ENCODE measurements at regions not wholly inside any gene's neighbourhood (a gene's known extent, or its start where the extent isn't known, plus 50 kb on each side); places are given as distances from the start of the nearest gene placed in this dataset.
"Not testable (repeated sequence)": the region's sequence is repeated elsewhere in the genome, so short reads cannot be mapped to it uniquely, and the experiment has no call there.

- no peak for DNase-seq (ENCODE audit: low read depth, low spot score)
These were observed 70.0 kb downstream of the KCTD15 start for GRCh38 chr19:33866696-33867095.

- DNase-seq (ENCODE audit: low read depth, low spot score) = peak; percentile 32
These were observed 71.5 kb downstream of the KCTD15 start for GRCh38 chr19:33868076-33868735.

DNA sequence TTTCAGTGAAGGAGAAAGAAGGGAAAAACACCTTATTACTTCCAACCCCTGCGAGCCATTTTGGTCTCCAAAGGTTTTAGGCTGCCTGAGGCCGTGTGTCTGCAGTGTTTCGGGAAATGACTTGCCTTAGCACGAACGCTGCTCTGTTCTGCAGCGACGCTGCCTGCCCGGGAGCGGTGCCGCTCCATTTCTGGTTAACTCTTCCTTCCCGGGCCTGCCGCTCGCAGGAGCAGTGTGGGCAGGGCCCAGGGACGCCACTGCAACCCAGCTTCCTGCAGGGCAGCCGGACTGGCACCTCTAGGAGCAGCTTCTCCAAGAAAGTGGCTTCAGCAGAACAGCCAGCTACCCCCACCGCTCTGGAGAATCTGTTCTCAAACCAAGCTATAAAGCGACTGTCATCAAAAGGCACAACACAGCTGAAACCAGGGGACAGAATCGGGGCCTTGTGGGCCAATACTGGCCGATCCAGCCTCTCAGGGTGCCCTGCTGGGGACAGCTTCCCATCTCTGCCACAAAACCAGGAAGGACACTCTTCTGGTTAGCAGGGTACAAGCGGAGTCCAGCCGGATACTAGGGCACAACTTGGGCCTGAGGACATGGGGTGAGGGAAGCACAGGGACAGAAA lies 72.2 kb downstream of the KCTD15 start:
- DNase-seq (ENCODE audit: low read depth, low spot score) = peak; percentile 54

DNA sequence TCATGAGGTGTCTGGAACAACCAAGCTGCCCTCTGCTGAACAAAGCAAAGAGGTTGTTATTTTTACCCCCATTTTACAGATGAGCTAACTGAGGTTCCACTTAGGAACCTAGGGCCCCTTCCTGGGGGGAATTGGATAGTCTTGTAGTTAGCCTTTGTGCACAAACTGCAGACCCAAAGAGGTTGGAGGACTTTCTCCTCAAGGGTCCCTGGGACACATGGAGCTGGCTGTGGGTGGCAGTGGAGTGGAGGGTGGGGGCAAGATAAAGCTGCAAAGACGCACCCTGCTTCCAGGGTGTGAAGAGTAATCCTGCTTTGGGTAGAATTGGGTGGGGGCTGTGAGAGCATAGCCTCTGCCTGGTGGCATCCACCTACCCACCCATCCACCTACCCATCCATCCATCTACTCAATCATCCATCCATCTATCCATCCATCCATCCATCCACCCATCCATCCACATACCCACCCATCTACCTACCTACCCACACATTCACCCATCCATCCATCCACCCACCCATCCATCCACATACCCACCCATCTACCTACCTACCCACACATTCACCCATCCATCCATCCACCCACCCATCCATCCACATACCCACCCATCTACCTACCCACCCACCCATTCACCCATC lies 73.7 kb downstream of the KCTD15 start:
- DNase-seq (ENCODE audit: low read depth, low spot score) = not testable (repeated sequence)

GRCh38 chr19:33871605-33872004 lies 74.9 kb downstream of the KCTD15 start:
- DNase-seq (ENCODE audit: low read depth, low spot score) = no peak

GRCh38 chr19:33872445-33873320 lies 76.0 kb downstream of the KCTD15 start:
- no peak for DNase-seq (ENCODE audit: low read depth, low spot score)

GRCh38 chr19:33875071-33875470 lies 78.4 kb downstream of the KCTD15 start:
- no peak for DNase-seq (ENCODE audit: low read depth, low spot score)

DNA sequence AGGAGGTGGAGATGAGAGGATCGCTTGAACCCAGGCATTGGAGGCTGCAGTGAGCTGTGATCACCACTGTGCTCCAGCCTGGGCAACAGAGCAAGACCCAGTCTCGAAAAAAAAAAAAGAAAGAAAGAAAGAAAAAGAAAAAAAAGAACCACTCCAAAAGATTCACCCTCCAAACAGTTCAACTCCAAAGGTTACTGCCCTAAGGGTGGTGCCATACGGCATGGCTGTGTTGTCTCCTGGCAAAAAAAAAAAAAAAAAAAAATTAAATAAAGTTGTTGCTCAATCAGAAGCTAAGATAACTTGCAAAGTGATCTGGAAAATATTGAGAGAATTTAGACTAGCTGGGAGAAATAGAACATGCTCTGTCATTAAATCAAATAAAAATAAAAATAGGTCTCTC lies 79.5 kb downstream of the KCTD15 start:
- DNase-seq (ENCODE audit: low read depth, low spot score) = no peak

- no peak for DNase-seq (ENCODE audit: low read depth, low spot score)
These were observed 81.4 kb downstream of the KCTD15 start for GRCh38 chr19:33878030-33878544.

DNA sequence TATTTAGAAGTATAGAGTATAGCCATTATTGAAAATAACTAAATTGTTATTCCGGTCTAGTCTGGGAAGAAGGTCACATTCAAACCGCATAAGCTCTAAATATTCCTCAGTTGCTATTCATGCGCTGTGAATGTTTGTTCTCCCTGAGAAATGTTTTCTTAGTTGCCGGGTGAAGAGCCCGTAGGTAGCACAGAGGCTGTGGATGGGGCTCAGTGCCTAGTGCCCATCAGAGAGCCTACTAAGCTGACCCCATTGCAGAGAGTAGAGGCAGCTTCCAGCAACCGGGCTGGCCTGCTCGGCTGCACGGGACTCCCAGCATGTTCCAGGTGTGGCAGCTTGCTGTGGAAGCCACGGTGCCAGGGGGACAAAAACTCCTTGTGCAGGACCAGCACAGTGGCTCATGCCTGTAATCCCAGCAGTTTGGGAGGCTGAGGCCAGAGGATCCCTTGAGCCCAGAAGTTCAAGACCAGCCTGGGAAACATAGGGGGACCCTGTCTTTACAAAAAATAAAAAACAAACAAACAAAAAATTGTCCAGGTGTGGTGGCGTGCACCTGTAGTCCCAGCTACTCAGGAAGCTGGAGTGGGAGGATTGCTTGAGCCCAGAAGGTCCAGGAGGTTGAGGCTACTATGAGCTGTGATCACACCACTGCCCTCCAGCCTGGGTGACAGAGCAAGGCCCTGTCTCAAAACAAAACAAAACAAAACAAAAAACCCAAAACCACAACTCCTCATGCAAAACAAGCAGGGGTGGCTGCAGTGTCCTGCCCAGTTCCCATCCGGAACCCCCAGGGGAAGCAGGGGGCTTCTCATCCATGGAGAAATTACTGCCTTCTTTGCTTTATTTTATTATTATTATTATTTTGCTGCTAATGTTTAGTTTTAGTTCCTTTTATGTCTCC lies 82.5 kb downstream of the KCTD15 start:
- no peak for DNase-seq (ENCODE audit: low read depth, low spot score)

DNA sequence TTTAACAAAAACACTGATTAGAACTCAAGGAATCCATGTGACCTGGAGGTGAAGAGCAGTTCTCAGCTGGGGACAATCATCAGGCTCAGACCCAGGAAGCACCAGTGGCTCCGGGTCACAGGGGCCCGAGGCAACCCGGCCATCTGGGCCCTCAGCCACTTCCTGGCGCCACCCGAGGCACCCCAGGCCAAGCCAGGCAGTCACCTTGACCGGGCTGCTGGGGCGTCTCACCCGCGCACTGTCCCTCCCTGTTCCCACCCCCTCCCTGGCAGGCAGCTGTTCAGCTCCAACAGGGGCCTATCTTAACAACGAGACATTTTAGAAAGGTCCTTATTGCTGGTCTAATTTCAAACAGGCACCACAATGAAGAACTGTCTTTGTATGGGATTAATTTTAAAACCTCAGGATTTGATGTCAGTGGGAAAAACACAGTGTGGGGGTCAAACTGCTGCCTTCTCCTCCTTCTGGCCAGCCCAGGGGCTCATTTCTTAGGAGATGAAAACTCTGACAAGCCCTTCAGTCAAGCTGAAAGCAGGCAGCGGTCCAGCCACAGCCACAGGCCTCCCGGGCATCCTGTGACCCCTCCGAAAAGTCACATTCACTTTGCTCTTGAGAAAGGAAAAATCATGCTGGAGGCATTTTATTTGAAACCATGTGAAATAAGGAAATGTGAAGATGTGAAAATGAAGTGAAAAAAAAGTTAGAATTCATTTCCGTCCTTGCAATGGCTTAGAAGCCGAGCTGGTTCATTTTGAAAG lies 83.3 kb downstream of the KCTD15 start:
- DNase-seq (ENCODE audit: low read depth, low spot score) = peak; percentile 19

DNA sequence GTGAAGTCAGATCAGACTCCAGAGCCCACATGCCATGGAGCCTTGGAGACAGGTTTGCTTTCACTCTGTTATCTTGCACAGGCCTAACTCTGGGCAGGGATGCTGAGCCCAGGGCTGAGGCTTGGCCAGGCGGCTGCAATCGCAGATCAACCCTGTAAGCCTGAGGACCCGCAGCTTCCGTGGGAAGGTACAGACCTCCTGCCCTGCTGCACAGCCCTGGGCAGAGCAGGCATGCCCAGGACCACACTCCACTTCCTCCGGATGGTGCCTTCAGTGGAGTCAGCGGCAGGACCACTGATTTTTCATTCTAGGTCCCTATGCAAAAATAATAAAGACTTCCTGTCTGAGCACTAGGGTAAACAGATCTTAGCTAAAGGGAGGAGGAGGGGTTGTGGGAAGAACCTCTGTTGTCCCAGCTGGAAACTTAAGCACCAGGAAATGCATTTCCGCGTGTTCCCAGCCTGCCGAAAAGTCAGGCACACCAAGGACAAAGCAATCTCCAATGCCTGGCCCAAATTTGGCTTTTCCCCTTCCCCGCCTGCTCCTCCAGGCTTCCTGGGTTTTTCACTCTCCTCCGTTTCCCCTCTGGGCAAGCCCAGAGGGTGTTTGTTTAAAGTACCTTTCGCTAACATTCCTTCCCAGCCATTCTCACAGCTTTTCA lies 87.3 kb downstream of the KCTD15 start:
- DNase-seq (ENCODE audit: low read depth, low spot score) = no peak

- DNase-seq (ENCODE audit: low read depth, low spot score) = no peak
These were observed 88.6 kb downstream of the KCTD15 start for GRCh38 chr19:33885236-33885635.

DNA sequence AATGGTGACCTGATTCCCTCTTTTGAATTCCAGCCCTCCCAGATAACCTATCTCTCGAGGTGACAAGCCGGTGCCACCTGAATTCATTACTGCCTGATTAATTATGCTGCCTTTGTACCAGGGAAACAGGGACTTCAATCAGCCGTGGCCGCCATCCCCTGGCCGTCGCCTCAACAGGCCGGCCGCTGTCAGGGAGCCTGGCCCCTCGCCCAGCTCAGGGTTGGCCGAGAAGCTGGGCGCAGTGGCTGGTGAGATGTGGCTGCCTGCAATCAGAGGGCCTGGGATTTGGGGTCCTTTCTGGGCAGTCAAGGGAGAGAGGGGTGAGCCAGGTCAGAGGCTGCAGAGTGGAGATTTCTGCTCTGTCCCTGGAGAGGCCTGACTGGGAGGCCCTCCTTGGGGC lies 91.2 kb downstream of the KCTD15 start:
- peak; percentile 15 for DNase-seq (ENCODE audit: low read depth, low spot score)

- DNase-seq (ENCODE audit: low read depth, low spot score) = no peak
These were observed 92.0 kb downstream of the KCTD15 start for GRCh38 chr19:33888665-33889064.

DNA sequence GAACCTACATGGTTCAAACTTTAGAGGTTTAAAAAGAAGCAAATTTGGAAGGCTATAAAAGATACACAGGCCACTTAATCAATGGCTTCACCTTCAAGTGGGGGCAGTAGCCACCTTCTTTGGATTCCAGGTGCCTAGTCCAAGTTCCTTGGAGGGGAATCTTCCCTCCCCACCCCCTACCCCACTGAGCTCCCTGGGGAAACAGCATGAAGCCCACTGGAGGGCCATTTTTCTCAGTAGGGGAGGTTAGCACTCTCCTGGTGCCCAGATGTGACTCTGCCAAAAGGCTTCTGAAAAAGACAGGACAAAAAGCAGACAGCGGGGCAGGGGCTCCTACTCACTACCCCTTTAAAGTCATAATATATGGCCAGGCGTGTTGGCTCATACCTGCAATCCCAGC lies 93.9 kb downstream of the KCTD15 start:
- DNase-seq (ENCODE audit: low read depth, low spot score) = no peak

GRCh38 chr19:33891773-33892172 lies 95.1 kb downstream of the KCTD15 start:
- DNase-seq (ENCODE audit: low read depth, low spot score) = no peak

GRCh38 chr19:33894787-33895186 lies 98.1 kb downstream of the KCTD15 start:
- no peak for DNase-seq (ENCODE audit: low read depth, low spot score)

DNA sequence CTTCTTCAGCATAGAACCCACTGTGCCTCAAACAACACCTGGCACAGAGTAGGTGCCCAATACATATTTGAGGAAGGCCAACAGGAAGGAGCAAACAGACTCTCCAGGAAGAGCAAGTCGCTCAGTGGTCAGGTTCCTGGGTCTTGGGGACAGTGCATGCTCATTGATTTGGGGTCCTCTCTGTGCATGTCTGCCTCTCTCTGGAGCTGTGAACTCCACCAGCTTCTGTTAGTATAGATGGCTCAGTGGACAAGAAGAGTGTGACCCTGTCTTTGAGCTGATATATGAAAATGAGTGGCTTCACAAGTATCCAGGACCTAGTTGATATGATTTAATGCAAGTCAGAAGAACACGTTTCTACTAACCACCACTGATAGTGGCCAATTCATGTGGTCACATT lies 98.7 kb downstream of the KCTD15 start:
- no peak for DNase-seq (ENCODE audit: low read depth, low spot score)
